ENCODE measurements at regions not wholly inside any gene's neighbourhood (a gene's known extent, or its start where the extent isn't known, plus 50 kb on each side); places are given as distances from the start of the nearest gene placed in this dataset.
A peak's percentile ranks its signal among the peaks of the same experiment; 100 is the strongest.

- Histone ChIP-seq H3K4me3 (ENCODE audit: low read depth in 2 of 2, low read length in 1 of 2) (no peak overlapping the region), H4K20me1 (ENCODE audit: insufficient read depth) (no peaks in the 10 kb centered on the region), H3K9me3 (peaks cover 10% of the 10 kb centered on the region; the same call in 1 of the 2 replicates), H3F3A (replicated peaks; ENCODE audit: insufficient read depth) (peaks cover 18% of the 10 kb centered on the region), H3K27ac (ENCODE audit: low read depth in 2 of 2, low read length in 1 of 2) (peak overlapping the region in 1 of 2 experiments; percentile 7; a peak in 1 of 4 replicates), H2AFZ (ENCODE audit: low read depth) (no peak overlapping the region), H3K27me3 (ENCODE audit: insufficient read depth) (no peaks in the 10 kb centered on the region), H3K9me2 (no peaks in the 10 kb centered on the region), H3K36me3 (replicated peaks in 1 of 2; ENCODE audit: control insufficient read depth in 1 of 2, insufficient read depth in 2 of 2, low read length in 1 of 2) (peaks cover 0 to 62% of the 10 kb centered on the region in 2 experiments), H3K4me1 (ENCODE audit: control insufficient read depth in 1 of 2, insufficient read depth in 2 of 2, low read depth in 1 of 2, low read length in 1 of 2) (no peaks in the 10 kb centered on the region; a peak in 2 of 4 replicates), H3K9ac (no peak overlapping the region), H3K79me2 (ENCODE audit: insufficient read depth) (peaks cover 59% of the 10 kb centered on the region; the same call in 1 of the 2 replicates), H3K4me2 (no peak overlapping the region)
- no peak for TF ChIP-seq RCOR1 (IDR thresholded peaks at IDR 0.05; ENCODE audit: low read length)
- no peak for TF ChIP-seq FOXM1 (IDR thresholded peaks at IDR 0.05; ENCODE audit: low read depth)
- no peak for TF ChIP-seq USF2 (IDR thresholded peaks at IDR 0.05; ENCODE audit: borderline replicate concordance, low read depth, low read length)
- no peak for TF ChIP-seq TCF12 (IDR thresholded peaks at IDR 0.05)
- no peak for TF ChIP-seq RFX5 (IDR thresholded peaks at IDR 0.05; ENCODE audit: low read length)
- no peak for TF ChIP-seq MXI1 (IDR thresholded peaks at IDR 0.05; ENCODE audit: low read depth, low read length)
- no peak for TF ChIP-seq TAF1 (IDR thresholded peaks at IDR 0.05; ENCODE audit: borderline replicate concordance, low read depth, low read length)
- no peak for TF ChIP-seq MEF2A (IDR thresholded peaks at IDR 0.05; ENCODE audit: borderline replicate concordance, low read depth)
- TF ChIP-seq JUND (IDR thresholded peaks at IDR 0.05): no peak
- TF ChIP-seq CTCF (IDR thresholded peaks at IDR 0.05): no peak
- ChIA-PET POLR2A (no interaction called here), CTCF (no interaction called here)
- no peak for DNase-seq
These were observed 490.3 kb downstream of the CCDC85A start for GRCh38 chr2:56674084-56674483.

- TF ChIP-seq ELF1 (IDR thresholded peaks at IDR 0.05) (no peak), REST (IDR thresholded peaks at IDR 0.05; ENCODE audit: low read depth, low read length) (peak; percentile 69)
- peaks cover 47% of the 10 kb centered on the region for H3F3A ChIP-seq (replicated peaks; ENCODE audit: insufficient read depth)
- H3K27ac ChIP-seq (ENCODE audit: low read depth in 2 of 2, low read length in 1 of 2): no peak overlapping the region
- no peaks in the 10 kb centered on the region for H4K20me1 ChIP-seq (ENCODE audit: insufficient read depth)
- WGBS (ENCODE audit: low lambda C conversion rate): 75% methylated on average over 2 of the region's 2 CpGs
- CTCF ChIA-PET: no interaction called here
- no peak overlapping the region for H2AFZ ChIP-seq (ENCODE audit: low read depth)
- H3K36me3 ChIP-seq (replicated peaks in 1 of 2; ENCODE audit: control insufficient read depth in 1 of 2, insufficient read depth in 2 of 2, low read length in 1 of 2): peaks cover 0 to 38% of the 10 kb centered on the region in 2 experiments
- peaks cover 42% of the 10 kb centered on the region; the same call in 1 of the 2 replicates for H3K79me2 ChIP-seq (ENCODE audit: insufficient read depth)
- H3K4me2 ChIP-seq: no peak overlapping the region
- peaks cover 2% of the 10 kb centered on the region; the same call in 1 of the 2 replicates for H3K9me3 ChIP-seq
- no peak overlapping the region for H3K9ac ChIP-seq
- no peak for DNase-seq
- H3K4me3 ChIP-seq (ENCODE audit: low read depth in 2 of 2, low read length in 1 of 2): no peak overlapping the region
- no peaks in the 10 kb centered on the region for H3K27me3 ChIP-seq (ENCODE audit: insufficient read depth)
- H3K4me1 ChIP-seq (ENCODE audit: control insufficient read depth in 1 of 2, insufficient read depth in 2 of 2, low read depth in 1 of 2, low read length in 1 of 2): peaks cover 0 to 22% of the 10 kb centered on the region in 2 experiments; a peak in 3 of 4 replicates
- no peaks in the 10 kb centered on the region for H3K9me2 ChIP-seq
- POLR2A ChIA-PET: no interaction called here
These were observed 493.2 kb downstream of the CCDC85A start for GRCh38 chr2:56676966-56677365.
